Endothelial cell of umbilical vein (primary cell): ENCODE measurements at regions not wholly inside any gene's neighbourhood (a gene's known extent, or its start where the extent isn't known, plus 50 kb on each side); places are given as distances from the start of the nearest gene placed in this dataset.

Experiments used
- BruUV-seq: library from RNA; stranded (reverse); fragments of 400-500 nt; replicated peaks from 2 replicates; lab custom pipeline; 2021; lab: Mats Ljungman, UMichigan
- CTCF ChIA-PET: fragments of 300-600, 350-600 bp; sonication (Branson Sonifier 250); formaldehyde crosslinking; loops from one replicate; lab custom pipeline; 2021; ENCODE audit warnings: antibody characterized with exemption, inconsistent platforms; lab: Charles Lee
- POLR2A ChIA-PET: fragments of 300-600, 350-600 bp; sonication (Branson Sonifier 250); formaldehyde crosslinking; loops from one replicate; lab custom pipeline; 2021; ENCODE audit warnings: antibody characterized with exemption, inconsistent platforms; lab: Charles Lee
- DNase-seq: peaks from one replicate; pipeline ENCODE4 v3.0.0-alpha.2; 2011; ENCODE audit warnings: low read depth, low spot score
- FAIRE-seq: peaks from 2 replicates; lab custom pipeline; 2011; peaks lifted over from hg19 to GRCh38; lab: Jason Lieb, UNC
- H2AFZ ChIP-seq: 2 replicates; pipeline ENCODE4 v1.6.0; 2012; ENCODE audit warnings: low read depth, low read length, control low read depth, inconsistent platforms
- H3K27ac ChIP-seq: 2 replicates; pipeline ENCODE4 v1.5.1; 2011; ENCODE audit warnings: low read depth, mild to moderate bottlenecking, control low read depth, low read length, moderate library complexity; ENCODE audit not compliant: insufficient read depth
- H3K27me3 ChIP-seq, 2 experiments: 2 replicates each; pipeline versions ENCODE4 v1.6.0 to v1.6.1; 2011; ENCODE audit warnings: low read length in 2 of 2, mixed read lengths in 1 of 2; ENCODE audit not compliant: control insufficient read depth in 2 of 2, insufficient read depth in 2 of 2
- H3K36me3 ChIP-seq, 2 experiments: 2 replicates in 1 of 2; 3 replicates in 1 of 2; pipeline ENCODE4 v1.5.1; 2011; ENCODE audit warnings: low read length in 2 of 2, mild to moderate bottlenecking in 1 of 2, moderate library complexity in 1 of 2; ENCODE audit not compliant: control insufficient read depth in 2 of 2, insufficient read depth in 2 of 2; ENCODE audit errors: extremely low read depth in 1 of 2
- H3K4me1 ChIP-seq: 3 replicates; pipeline ENCODE4 v1.5.1; 2011; ENCODE audit warnings: mild to moderate bottlenecking, low read length; ENCODE audit not compliant: control insufficient read depth, insufficient read depth; ENCODE audit errors: extremely low read depth
- H3K4me2 ChIP-seq: 2 replicates; pipeline ENCODE4 v1.6.1; 2011; ENCODE audit warnings: low read length, control low read depth, mixed read lengths; ENCODE audit not compliant: insufficient read depth
- H3K4me3 ChIP-seq, 3 experiments: fragments of 200-600 bp in 1 of 3; sonication (generic), shearing (Covaris generic) in 1 of 3; replicated peaks in 1 of 3; 2 replicates each; pipeline ENCODE4 v1.5.1; 2011 to 2016; ENCODE audit warnings: control low read depth in 3 of 3, low read length in 3 of 3, mild to moderate bottlenecking in 2 of 3, inconsistent platforms in 1 of 3, low read depth in 1 of 3, moderate library complexity in 1 of 3; ENCODE audit not compliant: insufficient read depth in 1 of 3
- H3K79me2 ChIP-seq: 2 replicates; pipeline ENCODE4 v1.6.0; 2012; ENCODE audit warnings: low read length, inconsistent platforms; ENCODE audit not compliant: control insufficient read depth, insufficient read depth
- H3K9ac ChIP-seq: replicated peaks from 2 replicates; pipeline ENCODE3; 2011; ENCODE audit warnings: low read length, control low read depth; ENCODE audit not compliant: insufficient read depth; ENCODE audit errors: extremely low read depth
- H3K9me1 ChIP-seq: replicated peaks from 3 replicates; pipeline ENCODE4 v1.6.0; 2011; ENCODE audit warnings: mild to moderate bottlenecking, low read length; ENCODE audit not compliant: control insufficient read depth, insufficient read depth; ENCODE audit errors: extremely low read depth
- H3K9me3 ChIP-seq: replicated peaks from 2 replicates; pipeline ENCODE4 v1.5.1; 2012; ENCODE audit warnings: low read length, inconsistent platforms; ENCODE audit not compliant: control insufficient read depth, insufficient read depth
- H4K20me1 ChIP-seq: replicated peaks from 2 replicates; pipeline ENCODE3; 2011; ENCODE audit warnings: mild to moderate bottlenecking, low read length; ENCODE audit not compliant: control insufficient read depth, insufficient read depth; ENCODE audit errors: extremely low read depth
- CTCF ChIP-seq, 2 donors: IDR thresholded peaks; 1 replicate in 1 of 2; 2 replicates in 1 of 2; pipeline ENCODE4 v1.5.1; 2011; ENCODE audit warnings: low read length in 2 of 2, mild to moderate bottlenecking in 2 of 2, moderate library complexity in 2 of 2, control low read depth in 1 of 2, inconsistent platforms in 1 of 2, low read depth in 1 of 2; ENCODE audit not compliant: insufficient read depth in 1 of 2; ENCODE audit errors: extremely low read depth in 1 of 2
- EZH2 ChIP-seq: IDR thresholded peaks from 2 replicates; pipeline ENCODE4 v1.6.1; 2012; ENCODE audit warnings: borderline replicate concordance, low read depth, mild to moderate bottlenecking, moderate library complexity, low read length, inconsistent platforms; ENCODE audit not compliant: severe bottlenecking
- FOS ChIP-seq: IDR thresholded peaks from 2 replicates; pipeline ENCODE4 v1.6.1; 2011; ENCODE audit warnings: mild to moderate bottlenecking, low read length, moderate library complexity, borderline replicate concordance; ENCODE audit not compliant: insufficient read depth
- GATA2 ChIP-seq: IDR thresholded peaks from 2 replicates; pipeline ENCODE4 v1.7.0; 2011; ENCODE audit warnings: low read depth, mild to moderate bottlenecking, moderate library complexity, mixed read lengths, low read length; ENCODE audit not compliant: insufficient read length, insufficient read depth
- JUN ChIP-seq: IDR thresholded peaks from 2 replicates; pipeline ENCODE4 v1.6.1; 2011; ENCODE audit warnings: borderline replicate concordance, low read depth; ENCODE audit not compliant: insufficient read length, insufficient read depth
- MAX ChIP-seq: IDR thresholded peaks from 2 replicates; pipeline ENCODE4 v1.6.1; 2011; ENCODE audit not compliant: insufficient read depth, insufficient read length
- MYC ChIP-seq: IDR thresholded peaks from one replicate; pipeline ENCODE4 v1.6.1; 2011; ENCODE audit warnings: mild to moderate bottlenecking, low read depth, low read length
- POLR2A ChIP-seq: IDR thresholded peaks from 2 replicates; pipeline ENCODE4 v1.6.1; 2012; ENCODE audit warnings: low read depth, mild to moderate bottlenecking, control low read depth, low read length
- POLR2AphosphoS5 ChIP-seq: IDR thresholded peaks from 2 replicates; pipeline ENCODE4 v1.6.1; 2012; ENCODE audit warnings: low read depth, mild to moderate bottlenecking, control low read depth, low read length, moderate library complexity; ENCODE audit not compliant: insufficient read depth
- dilution Hi-C: fragments of 300-500 bp; cut with MboI; formaldehyde crosslinking; loops from one replicate; pipeline ENCODE4 v1.15.0; 2019; ENCODE audit warnings: low sequenced_read_pairs; ENCODE audit not compliant: extremely low pct_ligation_motif_present
- intact Hi-C: fragments of 100-400 bp; cut with micrococcal nuclease; formaldehyde crosslinking; loops from one replicate; pipeline ENCODE4 v1.10.0; 2022

GRCh38 chr1:189524501-189524900, 953.2 kb downstream of the BRINP3 start:
- dilution Hi-C loops, result no loop called here
- ChIA-PET POLR2A (no interaction called here), CTCF (no interaction called here)
- Histone ChIP-seq H3K9me3 (no peaks in the 10 kb centered on the region), H3K79me2 (no peaks in the 10 kb centered on the region), H4K20me1 (no peaks in the 10 kb centered on the region), H3K4me1 (no peaks in the 10 kb centered on the region), H2AFZ (no peak overlapping the region), H3K27ac (no peak overlapping the region), H3K4me2 (no peak overlapping the region), H3K9ac (no peak overlapping the region), H3K36me3 (no peaks in the 10 kb centered on the region), H3K27me3 (no peaks in the 10 kb centered on the region), H3K9me1 (no peaks in the 10 kb centered on the region), H3K4me3 (no peak overlapping the region)
- no peak for TF ChIP-seq MAX
- TF ChIP-seq FOS, result no peak
- no peak for TF ChIP-seq POLR2A
- no peak for TF ChIP-seq POLR2AphosphoS5
- TF ChIP-seq EZH2, result no peak
- no peak for TF ChIP-seq GATA2
- no peak for TF ChIP-seq JUN
- TF ChIP-seq CTCF (IDR thresholded peaks at IDR 0.05; ENCODE audit: extremely low read depth in 1 of 2, insufficient read depth in 1 of 2, low read depth in 1 of 2, low read length in 2 of 2), result no peak
- no peak for TF ChIP-seq MYC
- DNase-seq, result no peak
- BruUV-seq, result no TSS peak
- intact Hi-C loops, result no loop called here
- no peak for FAIRE-seq
